Activated T-cell treated with anti-CD3 and anti-CD28 coated beads, Interleukin-2, amount 50 U/mL, for 24 hours (primary cell): ENCODE measurements at regions not wholly inside any gene's neighbourhood (a gene's known extent, or its start where the extent isn't known, plus 50 kb on each side); places are given as distances from the start of the nearest gene placed in this dataset.
"Not testable (repeated sequence)": the region's sequence is repeated elsewhere in the genome, so short reads cannot be mapped to it uniquely, and the experiment has no call there.

Experiments used
- DNase-seq: peaks from one replicate; pipeline ENCODE4 v3.0.0-alpha.2; 2020
- H3K27ac Mint-ChIP-seq: 2 replicates; pipeline ENCODE4 v1.8.0; 2020; ENCODE audit warnings: mild to moderate bottlenecking, mixed read lengths
- H3K27me3 Mint-ChIP-seq: 2 replicates; pipeline ENCODE4 v1.8.0; 2020; ENCODE audit warnings: mixed read lengths
- H3K36me3 Mint-ChIP-seq: 2 replicates; pipeline ENCODE4 v1.8.0; 2020; ENCODE audit warnings: low read depth, mixed read lengths
- H3K4me1 Mint-ChIP-seq: 2 replicates; pipeline ENCODE4 v1.8.0; 2020; ENCODE audit warnings: low read depth, mixed read lengths
- H3K4me3 Mint-ChIP-seq: 2 replicates; pipeline ENCODE4 v1.8.0; 2020; ENCODE audit warnings: mild to moderate bottlenecking, moderate library complexity, mixed read lengths
- H3K9me3 Mint-ChIP-seq: 2 replicates; pipeline ENCODE4 v1.8.0; 2020; ENCODE audit warnings: mixed read lengths

DNA sequence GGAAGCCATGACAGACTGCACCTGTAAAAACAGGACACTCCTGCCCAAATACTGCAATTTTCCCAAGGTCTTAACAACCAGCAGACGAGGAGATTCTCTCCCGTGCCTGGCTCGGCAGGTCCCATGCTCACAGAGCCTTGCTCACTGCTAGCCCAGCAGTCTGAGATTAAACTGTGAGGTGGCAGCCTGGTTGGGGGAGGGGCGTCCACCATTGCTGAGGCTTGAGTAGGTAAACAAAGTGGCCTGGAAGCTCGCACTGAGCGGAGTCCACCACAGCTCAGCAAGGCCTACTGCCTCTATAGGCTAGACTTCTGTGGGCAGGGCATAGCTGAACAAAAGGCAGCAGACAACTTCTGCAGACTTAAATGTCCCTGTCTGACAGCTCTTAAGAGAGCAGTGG, 80.3 kb downstream of the ANXA5 start:
- H3K4me3 Mint-ChIP-seq: not testable (repeated sequence)
- peaks cover 43% of the 10 kb centered on the region for H3K27me3 Mint-ChIP-seq

DNA sequence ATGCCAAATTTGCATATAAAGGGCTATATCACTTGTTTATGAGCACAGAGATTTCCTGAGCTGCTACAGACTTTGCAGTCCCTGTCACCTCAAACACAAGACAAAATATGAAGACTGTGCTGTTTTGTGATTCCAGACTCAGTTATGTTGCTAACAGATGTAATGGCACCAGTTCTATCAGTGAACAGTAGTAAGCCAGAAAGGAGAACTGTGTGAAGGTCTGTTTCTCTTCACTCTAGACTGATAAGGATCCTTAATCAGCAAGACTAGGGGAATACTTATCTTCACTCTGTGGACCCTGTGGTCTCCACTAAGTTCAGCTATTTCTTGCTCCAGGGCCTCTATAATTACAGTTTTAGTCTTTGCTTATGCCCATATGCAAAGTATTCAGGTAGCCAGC, 82.7 kb downstream of the ANXA5 start:
- H3K27ac Mint-ChIP-seq: no peak overlapping the region
- no peak for DNase-seq

More for the DNA sequence above, 80.3 kb downstream of the ANXA5 start:
- H3K27ac Mint-ChIP-seq, H3K36me3 Mint-ChIP-seq, DNase-seq, H3K4me1 Mint-ChIP-seq, H3K9me3 Mint-ChIP-seq: not testable (repeated sequence)

DNA sequence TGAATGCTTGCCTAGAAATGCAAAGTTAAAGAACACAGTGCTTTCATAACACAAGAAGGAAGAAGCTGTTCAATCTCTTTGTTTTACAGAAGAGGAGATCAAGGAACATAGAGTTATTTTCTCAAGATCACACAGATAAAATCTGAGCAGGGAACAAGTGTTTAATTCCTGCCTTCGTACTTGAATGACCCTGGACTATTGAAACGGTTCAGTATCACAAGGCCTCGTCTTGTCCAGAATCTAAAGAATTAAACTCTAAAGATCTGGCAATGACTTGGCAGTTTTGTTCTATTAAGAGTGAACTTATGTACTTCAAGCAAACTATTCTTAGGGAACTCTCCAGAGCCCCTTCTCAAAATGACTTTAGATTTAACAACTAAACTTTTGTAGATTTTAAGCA, 97.7 kb downstream of the ANXA5 start:
- Mint-ChIP-seq H3K9me3 (no peaks in the 10 kb centered on the region), H3K4me1 (peaks cover 4% of the 10 kb centered on the region), H3K4me3 (no peak overlapping the region), H3K27me3 (peaks cover 23% of the 10 kb centered on the region), H3K27ac (no peak overlapping the region), H3K36me3 (no peaks in the 10 kb centered on the region)
- DNase-seq: no peak

More for the DNA sequence above, 82.7 kb downstream of the ANXA5 start:
- H3K27me3 Mint-ChIP-seq: peaks cover 42% of the 10 kb centered on the region
- no peaks in the 10 kb centered on the region for H3K4me1 Mint-ChIP-seq
- H3K9me3 Mint-ChIP-seq: no peaks in the 10 kb centered on the region
- H3K4me3 Mint-ChIP-seq: no peak overlapping the region
- no peaks in the 10 kb centered on the region for H3K36me3 Mint-ChIP-seq

DNA sequence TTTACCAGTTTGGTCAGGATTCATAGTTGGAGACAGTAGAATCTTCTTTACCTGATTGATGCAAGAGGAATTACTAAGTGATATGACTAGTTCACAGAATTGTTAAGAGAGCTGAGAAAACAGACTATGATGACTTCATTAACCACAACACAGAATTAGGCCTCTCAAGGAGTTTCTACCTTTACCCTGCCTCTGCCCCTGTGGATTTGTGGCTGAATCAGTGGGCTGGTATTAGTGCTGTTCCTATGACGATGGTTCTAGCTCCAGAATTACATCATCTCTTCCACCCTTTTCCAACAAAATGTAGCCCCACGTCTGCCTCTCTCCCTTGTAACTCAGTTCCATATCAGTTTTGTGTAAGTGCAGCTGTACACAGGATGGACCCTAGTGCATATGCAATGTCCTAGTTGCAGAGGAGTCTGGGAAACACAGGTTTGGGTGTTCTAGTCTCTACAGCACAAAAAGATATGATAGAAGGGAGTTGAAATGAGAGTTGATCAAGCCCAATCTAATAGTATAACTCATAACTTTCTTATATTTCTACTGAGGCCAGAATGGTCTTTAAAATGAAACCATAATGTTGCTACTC, 99.3 kb downstream of the ANXA5 start:
- no peak for DNase-seq
- Mint-ChIP-seq H3K9me3 (no peaks in the 10 kb centered on the region), H3K27me3 (peaks cover 19% of the 10 kb centered on the region), H3K4me1 (peaks cover 4% of the 10 kb centered on the region), H3K36me3 (no peaks in the 10 kb centered on the region), H3K4me3 (no peak overlapping the region), H3K27ac (no peak overlapping the region)

DNA sequence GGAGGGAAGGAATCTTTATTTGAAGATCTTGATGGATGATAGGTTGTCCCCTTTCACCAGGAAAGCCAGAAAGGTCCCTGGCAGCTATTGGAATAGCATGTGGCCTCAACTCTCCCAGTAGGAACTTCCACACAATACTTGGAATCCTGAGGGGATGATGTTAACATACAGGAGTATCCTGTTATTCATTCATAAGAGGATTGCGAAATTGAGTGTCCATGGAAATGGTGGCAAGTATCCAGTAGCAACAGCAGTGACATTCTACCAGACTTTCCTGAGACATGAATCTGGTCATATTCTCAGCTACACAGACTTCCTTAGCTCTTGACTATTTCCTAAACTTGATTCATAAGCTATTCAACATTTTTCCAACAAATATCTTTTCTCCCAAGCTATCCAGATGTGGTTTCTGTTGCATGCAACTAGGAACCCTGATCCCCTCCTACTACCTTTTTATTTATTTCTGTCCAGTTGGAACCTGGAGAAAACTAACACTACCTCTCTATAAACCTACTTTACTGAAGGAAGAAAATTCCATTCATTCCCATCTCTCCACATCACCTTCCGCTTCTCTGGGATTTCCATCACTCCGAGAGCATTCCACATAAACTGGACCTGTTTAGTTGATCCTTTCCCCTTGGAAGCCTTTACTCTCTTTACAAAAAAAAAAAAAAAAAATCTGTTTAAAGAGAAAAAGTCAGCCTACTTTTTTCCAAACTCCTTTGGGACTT, 101.8 kb downstream of the ANXA5 start:
- Mint-ChIP-seq H3K27me3 (peaks cover 25% of the 10 kb centered on the region), H3K9me3 (no peaks in the 10 kb centered on the region), H3K4me1 (peaks cover 4% of the 10 kb centered on the region), H3K27ac (no peak overlapping the region), H3K4me3 (no peak overlapping the region), H3K36me3 (no peaks in the 10 kb centered on the region)
- DNase-seq: no peak

DNA sequence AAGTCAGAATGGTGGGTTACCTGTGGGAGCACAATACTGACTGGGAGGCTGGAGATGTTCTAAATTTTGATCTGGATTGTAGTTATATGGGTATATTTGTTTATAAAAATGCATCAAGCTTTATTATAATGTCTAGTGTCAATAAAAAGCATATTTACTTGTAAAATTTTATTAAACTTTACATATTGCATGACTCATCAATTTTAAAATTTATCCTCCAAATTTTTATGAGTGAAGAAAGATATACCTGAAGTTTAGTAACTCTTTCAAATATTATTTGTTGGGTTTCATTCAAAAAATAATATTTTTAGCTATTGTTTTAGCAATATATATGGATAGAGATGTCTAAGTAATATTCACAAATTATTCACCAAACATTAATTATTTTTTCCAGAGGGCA, 103.0 kb downstream of the ANXA5 start:
- Mint-ChIP-seq H3K36me3 (no peaks in the 10 kb centered on the region), H3K4me3 (no peak overlapping the region), H3K4me1 (peaks cover 4% of the 10 kb centered on the region), H3K27ac (no peak overlapping the region), H3K9me3 (no peaks in the 10 kb centered on the region), H3K27me3 (peaks cover 25% of the 10 kb centered on the region)
- no peak for DNase-seq

DNA sequence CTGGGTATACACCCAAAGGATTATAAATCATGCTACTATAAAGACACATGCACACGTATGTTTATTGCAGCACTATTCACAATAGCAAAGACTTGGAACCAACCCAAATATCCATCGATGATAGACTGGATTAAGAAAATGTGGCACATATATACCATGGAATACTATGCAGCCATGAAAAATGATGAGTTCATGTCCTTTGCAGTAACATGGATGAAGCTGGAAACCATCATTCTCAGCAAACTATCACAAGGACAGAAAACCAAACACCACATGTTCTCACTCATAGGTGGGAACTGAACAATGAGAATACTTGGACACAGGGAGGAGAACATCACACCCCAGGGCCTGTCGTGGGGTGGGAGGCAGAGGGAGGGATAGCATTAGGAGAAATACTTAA, 104.5 kb downstream of the ANXA5 start:
- H3K27ac Mint-ChIP-seq, H3K36me3 Mint-ChIP-seq, H3K9me3 Mint-ChIP-seq, DNase-seq, H3K4me3 Mint-ChIP-seq, H3K4me1 Mint-ChIP-seq: not testable (repeated sequence)
- H3K27me3 Mint-ChIP-seq: peaks cover 39% of the 10 kb centered on the region

DNA sequence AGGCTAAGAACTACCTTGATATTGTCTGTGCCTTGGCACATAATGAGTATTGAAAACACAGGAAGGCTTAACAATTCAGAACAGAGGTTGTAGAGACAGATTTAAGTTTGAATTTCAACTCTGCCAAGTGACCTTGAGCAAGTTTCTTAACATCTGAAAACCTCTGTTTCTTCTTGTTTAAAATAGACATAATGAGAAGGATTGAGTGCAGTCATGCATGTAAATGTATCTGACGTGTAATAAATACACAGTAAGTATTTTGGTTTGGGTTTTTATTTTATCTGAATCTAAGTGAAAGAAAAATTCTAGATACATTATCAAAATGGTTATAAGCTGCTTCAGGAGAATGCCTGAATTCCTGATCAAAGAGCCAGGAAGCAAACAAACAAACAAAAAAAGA, 111.9 kb downstream of the ANXA5 start:
- H3K4me3 Mint-ChIP-seq: no peak overlapping the region
- no peaks in the 10 kb centered on the region for H3K36me3 Mint-ChIP-seq
- H3K27me3 Mint-ChIP-seq: peaks cover 56% of the 10 kb centered on the region
- H3K4me1 Mint-ChIP-seq: no peaks in the 10 kb centered on the region
- no peak overlapping the region for H3K27ac Mint-ChIP-seq
- no peaks in the 10 kb centered on the region for H3K9me3 Mint-ChIP-seq
- DNase-seq: no peak

DNA sequence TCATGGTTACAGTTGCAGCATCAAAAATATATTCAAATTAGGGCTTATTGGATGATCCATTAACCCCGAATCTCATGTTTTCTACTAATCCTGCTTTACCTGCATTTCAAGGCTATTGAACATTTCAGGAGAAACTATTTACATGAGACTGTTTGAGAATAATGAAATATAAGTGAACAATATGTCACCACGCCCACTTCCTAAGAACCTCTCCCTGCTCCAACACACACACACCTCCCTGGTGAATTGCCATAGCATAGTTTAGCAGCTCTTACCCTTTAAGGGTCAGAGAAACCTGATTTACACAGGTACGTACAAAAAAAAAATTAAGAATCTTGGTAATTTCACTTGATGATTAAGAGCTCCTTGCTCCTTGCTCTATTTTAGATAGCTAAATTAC, 113.4 kb downstream of the ANXA5 start:
- Mint-ChIP-seq H3K36me3 (no peaks in the 10 kb centered on the region), H3K4me1 (no peaks in the 10 kb centered on the region), H3K9me3 (no peaks in the 10 kb centered on the region), H3K27me3 (peaks cover 61% of the 10 kb centered on the region), H3K27ac (no peak overlapping the region), H3K4me3 (no peak overlapping the region)
- no peak for DNase-seq

DNA sequence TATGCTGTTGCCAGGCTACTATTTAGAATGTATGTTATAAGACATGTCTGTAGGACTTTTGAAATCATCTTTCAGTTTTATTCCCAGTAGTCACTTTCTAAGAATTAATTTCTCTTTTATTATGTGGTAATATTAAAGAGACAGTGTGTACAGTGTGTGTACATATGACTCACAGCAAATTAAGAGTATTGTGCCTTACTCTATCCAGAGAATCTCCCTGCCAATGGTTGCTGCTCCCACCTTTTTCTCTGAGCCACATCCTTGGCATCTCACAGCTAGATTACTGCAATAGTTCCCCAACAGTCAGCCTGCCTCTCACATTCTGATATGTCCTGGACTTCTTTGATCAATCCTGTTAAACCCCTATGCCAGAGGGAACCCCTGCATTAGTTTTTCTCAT, 114.5 kb downstream of the ANXA5 start:
- Mint-ChIP-seq H3K27ac (no peak overlapping the region), H3K4me1 (no peaks in the 10 kb centered on the region), H3K36me3 (no peaks in the 10 kb centered on the region), H3K4me3 (no peak overlapping the region), H3K27me3 (peaks cover 52% of the 10 kb centered on the region), H3K9me3 (no peaks in the 10 kb centered on the region)
- no peak for DNase-seq

DNA sequence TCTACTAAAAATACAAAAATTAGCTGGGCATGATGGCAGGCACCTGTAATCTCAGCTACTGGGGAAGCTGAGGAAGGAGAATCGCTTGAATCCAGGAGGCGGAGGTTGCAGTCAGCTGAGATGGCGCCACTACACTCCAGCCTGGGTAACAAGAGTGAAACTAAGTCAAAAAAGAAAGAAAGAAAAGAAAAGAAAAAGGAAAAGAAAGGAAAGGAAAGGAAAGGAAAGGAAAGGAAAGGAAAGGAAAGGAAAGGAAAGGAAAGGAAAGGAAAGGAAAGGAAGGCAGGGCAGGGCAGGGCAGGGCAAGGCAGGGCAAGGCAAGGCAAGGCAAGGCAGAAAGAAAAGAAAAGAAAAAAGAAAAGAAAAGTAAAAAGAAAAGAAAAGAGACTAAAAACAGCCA, 121.4 kb downstream of the ANXA5 start:
- H3K27me3 Mint-ChIP-seq: peaks cover 16% of the 10 kb centered on the region
- DNase-seq, H3K4me3 Mint-ChIP-seq, H3K36me3 Mint-ChIP-seq, H3K27ac Mint-ChIP-seq, H3K9me3 Mint-ChIP-seq, H3K4me1 Mint-ChIP-seq: not testable (repeated sequence)

DNA sequence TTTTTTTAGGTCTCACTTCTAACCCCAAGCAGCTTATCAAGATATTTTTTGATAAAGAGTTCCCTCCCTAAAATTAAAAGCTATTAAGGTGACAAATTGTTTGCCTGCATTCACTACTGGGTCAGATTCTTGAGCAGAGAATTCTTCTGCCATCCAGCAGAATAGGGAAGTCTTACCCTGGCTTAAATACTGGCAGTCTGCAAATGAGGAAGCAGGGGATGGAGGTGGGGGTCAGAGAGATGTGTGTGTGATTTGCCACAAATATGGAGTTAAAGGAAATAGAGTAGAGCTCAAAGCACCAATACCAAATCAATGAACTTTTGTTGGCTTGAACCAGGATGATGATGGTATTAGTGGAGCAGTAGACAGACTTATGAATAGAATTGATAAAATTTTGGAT, 122.2 kb downstream of the ANXA5 start:
- Mint-ChIP-seq H3K4me3 (no peak overlapping the region), H3K9me3 (peaks cover 2% of the 10 kb centered on the region), H3K4me1 (no peaks in the 10 kb centered on the region), H3K27ac (no peak overlapping the region), H3K27me3 (peaks cover 19% of the 10 kb centered on the region), H3K36me3 (no peaks in the 10 kb centered on the region)
- no peak for DNase-seq

DNA sequence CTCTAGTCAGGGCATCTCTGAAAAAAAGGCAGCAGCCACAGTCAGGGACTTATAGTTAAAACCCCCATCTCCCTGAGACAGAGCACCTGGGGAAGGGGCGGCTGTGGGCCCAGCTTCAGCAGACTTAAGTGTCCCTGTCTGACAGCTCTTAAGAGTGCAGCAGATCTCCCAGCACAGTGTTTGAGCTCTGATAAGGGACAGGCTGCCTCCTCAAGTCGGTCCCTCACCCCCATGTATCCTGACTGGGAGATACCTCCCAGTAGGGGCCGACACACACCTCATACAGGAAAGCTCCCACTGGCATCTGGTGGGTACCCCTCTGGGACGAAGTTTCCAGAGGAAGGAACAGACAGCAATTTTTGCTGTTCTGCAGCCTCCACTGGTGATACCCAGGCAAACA, 129.0 kb downstream of the ANXA5 start:
- Mint-ChIP-seq H3K27me3 (peaks cover 42% of the 10 kb centered on the region), H3K4me1 (no peaks in the 10 kb centered on the region), H3K36me3 (no peaks in the 10 kb centered on the region), H3K4me3 (no peak overlapping the region), H3K9me3 (no peaks in the 10 kb centered on the region), H3K27ac (no peak overlapping the region)
- DNase-seq: no peak

DNA sequence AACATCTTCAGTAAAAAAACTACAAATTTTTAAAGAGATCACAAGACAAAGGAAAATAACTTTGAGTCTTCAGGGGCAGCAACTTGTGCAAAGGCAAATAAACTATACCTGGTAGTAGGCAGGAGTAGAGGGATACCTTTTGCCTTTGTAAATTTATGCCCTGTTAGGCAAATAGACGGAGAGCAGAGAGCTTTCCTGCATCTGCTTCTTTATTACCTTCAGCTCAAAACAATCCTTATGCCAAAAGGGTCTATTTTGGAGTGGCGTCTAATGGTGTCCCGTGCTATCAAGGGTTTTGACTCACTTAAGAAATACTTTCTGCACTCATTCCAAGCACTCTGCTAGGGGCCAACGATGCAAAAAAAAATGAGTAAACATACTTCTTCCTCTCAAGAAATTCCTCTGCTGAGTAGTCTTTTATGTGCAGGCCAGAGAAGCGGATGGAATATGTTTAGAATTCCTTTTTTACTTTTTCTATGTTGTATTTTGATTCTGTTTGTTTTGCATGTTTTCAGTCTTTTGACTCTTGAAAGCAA, 131.9 kb downstream of the ANXA5 start:
- H3K27me3 Mint-ChIP-seq: peaks cover 47% of the 10 kb centered on the region

DNA sequence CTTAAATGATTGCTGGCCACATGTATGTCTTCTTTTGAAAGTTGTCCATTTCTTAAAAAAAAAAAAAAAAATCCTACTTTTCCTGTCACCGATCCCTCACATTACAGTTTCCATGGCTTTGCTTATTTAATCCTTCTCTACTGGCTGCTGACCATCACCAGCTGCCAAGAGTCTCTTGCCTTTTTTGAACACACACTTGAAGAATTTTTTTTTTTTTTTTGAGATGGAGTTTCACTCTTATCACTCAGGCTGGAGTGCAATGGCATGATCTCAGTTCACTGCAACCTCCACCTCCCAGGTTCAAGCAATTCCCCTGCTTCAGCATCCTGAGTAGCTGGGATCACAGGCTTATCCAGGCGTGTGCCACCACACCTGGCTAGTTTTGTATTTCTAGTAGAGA, 134.0 kb downstream of the ANXA5 start:
- no peaks in the 10 kb centered on the region for H3K9me3 Mint-ChIP-seq
- DNase-seq: no peak
- no peaks in the 10 kb centered on the region for H3K36me3 Mint-ChIP-seq
- H3K27ac Mint-ChIP-seq: no peak overlapping the region
- peaks cover 31% of the 10 kb centered on the region for H3K27me3 Mint-ChIP-seq
- H3K4me3 Mint-ChIP-seq: no peak overlapping the region
- no peaks in the 10 kb centered on the region for H3K4me1 Mint-ChIP-seq

More for the DNA sequence above, 131.9 kb downstream of the ANXA5 start:
- no peak overlapping the region for H3K27ac Mint-ChIP-seq
- no peak for DNase-seq
- H3K9me3 Mint-ChIP-seq: no peaks in the 10 kb centered on the region
- H3K36me3 Mint-ChIP-seq: no peaks in the 10 kb centered on the region
- H3K4me1 Mint-ChIP-seq: no peaks in the 10 kb centered on the region
- no peak overlapping the region for H3K4me3 Mint-ChIP-seq
